UCSD-AML1 (cell line): ENCODE measurements at regions not wholly inside any gene's neighbourhood (a gene's known extent, or its start where the extent isn't known, plus 50 kb on each side); places are given as distances from the start of the nearest gene placed in this dataset.
A peak's percentile ranks its signal among the peaks of the same experiment; 100 is the strongest.

ENCODE experiments used
- DNase-seq: peaks from one replicate; lab custom pipeline; 2025; ENCODE audit not compliant: unreplicated experiment; lab: John Stamatoyannopoulos, UW

DNA sequence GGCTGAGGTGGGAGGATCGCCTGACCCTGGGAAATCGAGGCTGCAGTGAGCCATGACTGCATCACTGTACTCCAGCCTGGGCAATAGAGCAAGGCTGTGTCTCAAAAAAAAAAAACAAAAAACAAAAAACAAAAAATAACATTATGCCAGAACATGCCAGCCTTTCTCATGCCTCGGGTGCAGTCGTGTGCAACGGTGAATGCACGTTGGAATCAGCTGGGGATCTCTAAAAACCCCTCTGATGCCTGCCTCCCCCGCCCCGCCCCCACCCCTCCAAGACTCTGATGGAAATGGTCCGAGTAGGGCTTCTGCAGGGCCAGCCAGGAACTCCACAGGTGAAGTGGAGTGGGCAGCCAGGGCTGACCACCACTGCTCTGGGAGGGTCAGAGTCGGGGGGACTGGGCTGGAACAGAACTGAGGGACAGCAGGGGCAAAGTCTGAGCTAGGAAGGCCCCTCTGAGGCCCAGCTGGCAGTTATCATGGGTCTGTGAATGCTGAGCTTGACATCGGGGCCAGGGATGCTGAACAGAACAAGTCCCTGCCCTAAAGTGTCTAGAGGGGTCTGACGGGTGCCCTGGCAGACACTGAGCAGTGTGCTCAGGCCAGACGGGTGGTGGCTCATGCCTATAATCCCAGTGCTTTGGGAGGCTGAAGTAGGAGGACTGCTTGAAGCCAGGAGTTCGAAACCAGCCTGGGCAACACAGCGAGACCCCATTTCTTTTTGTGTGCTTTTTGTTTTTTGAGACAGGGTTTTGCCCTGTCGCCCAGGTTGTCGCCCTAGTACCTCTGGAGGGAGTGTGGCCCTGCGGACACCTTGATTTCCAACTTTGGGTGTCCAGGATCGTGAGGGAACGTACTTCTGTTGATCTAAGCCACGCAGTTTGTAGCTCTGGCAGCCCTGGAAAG lies 193.4 kb upstream of the GSE1 start:
- no peak for DNase-seq

DNA sequence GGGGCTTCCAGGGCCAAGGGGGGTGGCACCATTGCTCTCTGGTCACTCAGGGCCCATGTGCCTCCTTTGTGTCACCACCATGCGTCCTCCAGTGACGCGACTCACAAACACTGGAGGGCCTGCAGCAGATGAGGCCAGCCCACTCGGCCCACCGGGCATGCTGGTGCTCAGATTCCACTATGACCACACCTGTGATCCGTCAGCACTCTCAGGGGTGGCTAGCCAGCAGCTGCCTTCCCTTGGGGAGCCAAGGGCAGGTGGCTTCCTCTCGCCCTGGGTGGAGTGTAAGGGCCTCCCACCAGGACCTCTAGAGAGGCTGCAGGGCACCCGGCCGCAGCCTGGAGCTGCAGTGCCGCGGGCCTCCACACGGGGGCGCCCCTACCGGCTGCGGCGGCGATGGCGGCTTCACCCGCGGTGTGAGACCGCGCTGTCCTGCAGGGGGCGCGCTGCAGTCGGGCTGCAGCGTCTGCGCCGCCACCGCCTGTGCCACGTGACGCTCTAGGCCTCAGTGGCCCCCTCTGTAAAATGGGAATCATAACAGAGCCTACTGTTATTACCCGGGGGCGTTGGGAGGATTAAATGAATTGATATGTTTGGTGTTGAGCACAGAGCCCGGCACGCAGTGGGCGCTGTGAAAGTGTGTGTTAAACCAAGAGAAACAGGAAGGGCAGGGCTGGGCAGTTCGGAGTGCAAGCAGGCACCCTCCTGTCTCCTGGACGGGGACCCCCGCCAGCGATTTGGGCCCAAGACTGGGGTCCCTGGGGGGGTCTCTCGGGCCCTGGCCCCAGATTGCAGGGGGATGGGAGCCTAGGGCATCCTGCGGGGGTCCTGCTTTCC lies 192.4 kb upstream of the GSE1 start:
- no peak for DNase-seq

DNA sequence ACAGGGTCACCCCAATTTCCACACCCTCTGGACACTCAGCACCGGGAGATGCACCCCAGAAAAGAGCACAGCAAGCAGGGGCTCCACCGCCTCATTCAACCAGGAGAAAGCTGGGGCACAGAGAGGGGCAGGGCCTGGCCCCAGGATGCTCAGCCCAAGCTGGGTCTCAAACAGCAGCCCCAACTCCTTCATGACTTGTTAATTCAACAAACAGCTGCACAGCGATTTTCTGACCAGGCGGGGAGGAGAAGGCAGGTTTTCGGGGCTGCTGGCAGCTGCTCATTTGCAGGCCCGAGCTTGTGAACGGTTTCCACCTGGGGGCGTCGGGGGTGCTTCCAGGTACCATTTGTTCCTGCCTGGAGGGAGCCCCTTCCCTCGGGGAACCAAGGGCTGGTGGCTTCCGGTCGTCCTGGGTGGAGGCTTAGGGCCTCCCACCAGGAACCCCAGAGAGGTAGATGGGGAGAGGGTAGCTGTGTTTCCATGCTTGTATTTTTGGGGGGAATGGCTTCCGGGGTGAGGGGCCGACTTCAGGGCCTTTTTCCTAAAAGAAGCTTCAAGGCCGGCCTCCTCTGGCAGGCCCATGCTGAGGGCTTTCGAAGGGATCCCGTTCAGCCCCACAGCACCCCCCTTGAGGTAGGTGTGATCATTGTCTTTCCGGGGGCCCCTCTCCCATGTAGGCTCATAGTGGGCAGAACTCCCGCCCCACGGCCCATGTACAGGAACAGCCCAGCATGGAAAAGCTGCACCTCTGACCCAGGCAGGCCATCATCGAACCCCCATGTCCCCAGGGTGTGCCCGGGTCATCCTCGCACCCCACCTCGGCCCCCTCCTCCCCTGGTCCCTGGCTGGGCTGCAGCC lies 191.6 kb upstream of the GSE1 start:
- DNase-seq, result no peak

DNA sequence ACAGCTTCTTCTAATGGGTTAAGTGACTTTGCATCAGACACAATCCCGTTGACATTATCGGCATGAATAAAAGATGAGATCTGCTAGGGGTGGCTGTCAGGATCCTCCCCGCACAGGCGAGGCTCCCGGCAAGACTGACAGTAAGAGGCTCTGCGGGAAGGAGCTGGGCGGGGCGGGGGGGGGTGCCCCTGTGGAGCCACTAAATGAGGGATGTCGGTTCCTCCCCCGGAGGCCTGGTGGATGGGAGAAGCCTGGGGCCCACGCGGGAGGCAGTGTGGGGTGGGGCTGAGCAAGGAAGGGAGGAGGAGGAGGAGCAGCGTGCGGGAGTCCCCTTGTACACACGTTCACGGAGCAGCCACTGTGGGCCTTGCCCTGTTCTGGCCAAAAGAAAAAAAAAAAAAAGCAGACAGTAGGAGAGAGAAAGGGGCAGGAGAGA lies 190.9 kb upstream of the GSE1 start:
- peak; percentile 59 for DNase-seq

DNA sequence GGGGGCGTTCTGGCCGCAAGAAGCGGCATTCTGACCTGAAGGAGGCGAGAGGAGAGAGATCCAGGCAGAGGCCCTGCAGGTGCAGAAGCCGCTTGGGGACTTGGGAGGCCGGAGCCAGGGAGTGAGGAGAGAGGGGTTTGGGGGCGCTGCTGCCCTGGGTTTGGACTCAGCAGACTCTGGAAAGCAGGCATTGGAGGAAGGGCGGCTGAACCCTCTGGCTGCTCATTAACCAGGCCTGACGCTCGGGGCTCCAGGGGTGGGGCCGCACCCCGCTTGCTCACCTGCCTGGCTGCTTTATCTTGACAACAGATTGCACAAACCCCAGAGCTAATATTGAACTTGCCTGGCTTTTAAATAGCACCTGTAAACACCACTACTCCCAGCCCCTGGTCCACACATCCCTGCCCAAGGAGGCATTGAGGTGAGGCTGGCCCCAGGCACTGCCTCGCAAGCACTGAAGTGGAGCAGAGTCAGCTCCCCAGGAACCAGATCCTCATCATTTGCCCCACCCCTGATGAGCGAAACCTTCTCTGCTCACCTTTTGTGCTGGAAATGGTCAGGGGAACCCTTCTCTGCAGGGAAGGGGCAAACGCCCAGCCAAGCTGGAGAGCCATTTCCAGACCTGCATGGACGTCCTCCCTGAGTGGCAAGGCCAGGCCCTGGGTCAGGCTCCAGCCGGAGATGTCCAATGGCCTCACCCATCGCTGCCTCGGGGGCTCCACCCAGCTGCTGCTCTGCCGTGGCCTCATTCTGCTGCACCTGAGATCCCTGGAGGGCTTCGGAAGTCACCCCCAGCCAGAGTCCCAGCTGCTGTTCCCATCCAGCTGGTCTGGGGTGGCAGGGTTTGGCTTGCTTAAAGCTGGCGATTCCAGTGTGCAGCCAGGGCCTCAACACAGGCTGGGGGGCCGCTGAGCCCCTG lies 190.2 kb upstream of the GSE1 start:
- DNase-seq, result no peak

DNA sequence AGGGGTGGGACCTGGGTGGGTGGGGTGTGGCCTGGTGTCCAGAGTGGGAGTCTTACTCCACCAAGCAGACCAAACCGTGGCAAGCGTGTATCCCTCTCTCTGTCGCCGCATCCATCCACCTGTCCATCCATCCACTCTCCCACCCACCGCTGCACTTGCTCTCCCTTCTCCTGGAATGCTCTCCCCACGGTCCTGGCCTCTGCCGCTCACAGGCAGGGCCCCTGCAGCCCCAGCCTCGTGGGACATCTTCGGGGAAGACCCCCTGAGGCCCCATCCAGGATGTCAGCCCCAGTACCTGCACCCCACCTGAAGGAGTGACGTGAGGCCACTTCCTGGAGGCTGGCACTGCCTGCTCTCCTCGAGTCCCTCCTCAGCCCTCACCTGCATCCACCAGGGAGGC lies 189.5 kb upstream of the GSE1 start:
- DNase-seq, result no peak

DNA sequence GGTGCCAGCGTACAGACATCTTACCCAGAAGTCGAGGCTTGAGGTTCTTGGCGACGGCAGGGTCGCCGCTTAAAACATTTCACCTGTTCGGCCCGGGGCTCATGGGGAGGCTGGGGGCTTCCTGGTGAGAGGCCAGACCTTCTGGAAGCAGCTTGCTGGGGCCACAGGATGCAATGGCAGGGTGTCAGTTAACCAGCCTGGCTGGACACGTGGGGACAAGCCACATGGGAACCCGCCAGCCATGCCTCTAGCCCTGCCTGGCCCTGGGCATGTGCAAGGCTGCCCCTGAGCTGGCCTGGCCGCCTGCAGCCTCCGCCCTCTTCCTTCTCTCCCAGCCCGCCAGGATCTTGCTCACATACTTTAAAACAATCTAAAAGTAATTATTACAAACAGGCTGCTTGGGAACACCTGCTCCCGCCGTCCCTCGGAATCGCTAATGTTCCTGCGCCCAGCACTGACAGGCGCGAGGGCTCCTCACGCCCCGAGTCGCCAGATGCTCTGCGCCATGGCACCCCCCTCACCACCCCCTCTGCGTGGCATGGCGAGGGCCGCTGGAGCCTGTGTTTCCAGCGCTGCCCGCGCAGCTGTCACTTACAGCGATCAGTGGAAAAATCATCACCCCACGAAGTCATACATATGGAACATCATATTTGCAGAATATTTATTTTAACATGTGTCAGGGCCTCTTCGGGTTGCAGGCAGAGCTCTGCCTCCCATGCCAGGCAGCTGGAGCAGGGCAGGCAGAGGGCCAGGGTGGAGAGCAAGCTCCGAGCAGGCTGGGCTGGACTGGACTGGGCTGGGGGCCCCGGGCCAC lies 188.7 kb upstream of the GSE1 start:
- DNase-seq, result no peak

DNA sequence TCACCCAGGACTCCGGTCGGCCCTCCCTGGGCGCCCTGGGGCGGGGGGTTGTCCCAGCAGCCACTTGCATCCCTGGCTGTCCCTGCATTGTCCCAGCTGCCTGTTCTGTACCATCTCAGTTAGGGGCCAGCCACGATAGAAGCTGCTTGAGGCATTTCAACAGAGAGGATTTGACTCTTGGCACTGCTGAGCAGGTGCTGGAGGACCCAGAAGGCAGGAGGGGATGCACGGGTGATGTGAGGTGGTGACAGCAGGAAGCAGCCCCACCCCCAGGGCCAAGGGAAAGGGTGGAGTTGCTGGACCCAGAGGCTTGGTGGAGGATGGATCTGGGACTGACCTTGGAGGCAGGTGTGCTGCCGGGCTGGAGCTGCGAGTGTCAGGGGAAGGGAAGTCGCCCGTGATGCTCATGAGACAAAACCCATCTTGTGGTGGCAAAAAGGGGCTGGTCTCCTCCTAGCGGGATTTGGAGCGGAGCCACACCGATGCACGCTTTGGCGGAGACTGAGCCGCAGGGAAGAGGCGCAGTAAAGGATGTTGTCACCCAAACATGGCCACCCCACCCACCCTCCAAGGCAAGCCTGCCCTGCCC lies 188.0 kb upstream of the GSE1 start:
- DNase-seq, result no peak

DNA sequence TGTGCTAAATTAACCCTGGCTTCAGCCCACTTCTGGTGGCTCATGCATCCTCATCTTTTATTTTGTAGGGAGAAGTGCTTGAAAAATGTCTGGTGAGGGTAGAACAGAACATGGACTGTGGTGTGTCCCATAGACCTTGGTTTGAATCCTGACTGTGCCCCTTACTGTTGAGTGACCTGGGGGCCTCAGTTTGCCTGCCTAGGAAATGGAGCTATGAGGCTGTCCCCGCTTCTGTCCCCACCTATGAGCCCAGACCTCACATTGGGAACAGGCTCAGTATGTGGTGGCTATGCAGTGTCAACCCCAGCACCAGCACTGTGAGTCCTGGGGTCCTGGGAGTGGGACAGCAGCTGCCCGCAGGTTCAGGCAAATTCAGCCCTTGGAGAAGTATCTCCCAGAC lies 186.3 kb upstream of the GSE1 start:
- DNase-seq, result no peak

DNA sequence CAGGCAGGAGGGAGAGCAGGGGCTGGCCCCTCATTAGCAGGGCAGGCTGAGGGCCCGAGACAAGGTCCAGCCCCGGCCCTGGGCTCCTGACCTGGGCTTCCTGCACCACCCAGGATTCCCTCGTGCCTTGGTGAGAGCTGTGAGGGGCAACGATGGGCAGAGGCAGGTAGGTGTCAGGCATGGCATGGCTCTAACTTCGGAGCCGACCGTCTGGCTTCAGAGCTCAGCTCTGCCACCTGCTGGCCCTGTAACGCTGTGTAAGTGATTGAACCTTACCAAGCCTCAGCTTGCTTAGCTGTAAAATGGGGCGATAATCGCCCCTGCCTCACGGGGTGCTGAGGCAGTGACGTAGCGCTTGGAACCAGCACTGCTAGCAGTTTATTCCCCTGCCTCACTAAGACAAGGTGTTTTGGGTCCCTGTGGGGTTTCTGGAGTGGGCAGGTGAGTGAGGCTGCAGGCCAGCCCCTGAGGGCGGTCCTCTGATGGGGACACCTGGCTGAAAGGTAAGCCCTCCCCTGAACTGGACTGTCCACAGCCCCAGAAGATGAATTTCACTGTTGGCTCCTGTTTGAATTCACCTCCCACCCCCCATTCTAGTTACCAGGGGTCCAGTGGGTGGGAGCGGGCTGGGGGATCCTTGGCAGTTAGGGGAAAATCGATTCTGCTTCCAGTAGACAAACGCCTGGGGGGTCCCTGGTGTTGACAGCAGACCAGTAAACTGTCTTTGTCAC lies 184.8 kb upstream of the GSE1 start:
- peak; percentile 29 for DNase-seq

DNA sequence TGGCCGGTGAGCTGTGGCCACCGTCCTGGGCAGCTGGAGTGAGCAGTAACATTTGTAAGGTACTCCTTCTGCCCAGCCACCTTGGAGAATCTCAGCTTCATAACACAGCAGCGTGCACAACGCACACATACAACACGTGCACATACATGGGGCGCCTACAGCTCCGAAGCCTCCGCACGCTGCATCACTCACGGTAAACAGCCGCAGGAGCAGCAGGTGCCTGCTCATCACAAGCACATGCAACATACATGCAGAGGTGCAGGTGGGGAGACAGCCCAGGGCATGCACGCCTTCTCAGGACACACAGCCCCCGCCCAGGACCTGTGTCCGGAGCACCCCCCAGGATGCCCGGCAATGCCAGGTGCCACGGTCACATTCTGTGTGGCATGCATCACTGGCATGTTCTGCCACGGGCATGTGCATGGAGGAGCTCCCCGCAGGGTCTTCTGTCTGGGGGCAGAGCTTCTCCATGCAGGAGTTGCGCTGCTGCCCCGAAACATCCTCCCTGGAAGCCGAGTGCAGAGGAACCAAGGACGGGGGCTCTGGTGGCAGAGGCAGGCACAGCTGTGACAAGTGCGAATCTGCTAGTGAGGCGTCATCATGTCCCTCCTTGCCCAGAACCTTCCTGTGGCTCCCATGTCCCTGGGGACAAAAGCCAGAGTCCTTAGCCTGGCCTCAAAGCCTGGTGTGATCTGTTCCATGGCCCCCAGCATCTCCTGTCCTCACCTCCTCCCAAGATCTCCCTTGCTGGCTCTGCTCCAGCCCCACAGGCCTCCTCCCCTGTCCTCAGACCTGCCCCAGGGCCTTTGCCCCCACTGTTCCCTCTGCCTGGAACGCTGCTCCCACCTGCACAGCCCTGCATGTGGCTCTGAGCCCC lies 184.0 kb upstream of the GSE1 start:
- DNase-seq, result no peak

DNA sequence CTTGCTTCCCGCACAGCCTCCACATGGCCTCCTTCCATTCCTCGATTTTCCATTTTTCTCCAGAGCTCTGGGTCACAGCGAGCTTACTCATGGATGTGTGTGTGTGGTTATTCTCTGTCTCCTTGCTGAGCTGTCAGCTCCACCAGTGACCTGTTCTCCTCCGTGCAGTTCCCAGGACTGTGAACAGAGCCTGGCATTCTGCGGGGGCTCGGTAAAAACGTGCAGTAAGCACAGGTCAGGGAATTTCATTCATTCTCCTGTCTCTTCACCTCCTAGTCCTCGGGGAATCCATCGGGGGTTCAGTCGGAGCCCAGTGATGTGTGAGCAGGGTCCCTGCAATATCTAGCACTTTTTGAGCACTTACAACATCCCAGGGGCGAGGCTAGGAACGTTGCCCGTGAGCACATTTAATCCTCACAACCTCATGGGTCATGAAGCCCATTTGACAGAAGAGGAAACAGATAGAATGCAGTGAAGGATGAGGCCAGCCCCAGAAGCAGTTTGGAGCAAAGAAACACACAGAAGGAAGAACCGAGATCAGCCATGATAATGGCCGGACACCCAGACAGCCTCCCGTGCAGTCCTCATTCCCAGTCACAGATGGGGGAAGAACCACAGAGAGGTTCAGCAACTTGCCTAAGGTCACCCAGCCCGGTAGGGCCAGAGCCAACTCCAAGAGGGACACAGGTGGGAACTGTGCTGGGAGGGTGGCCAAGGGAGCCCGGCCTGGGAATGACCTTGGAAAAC lies 183.2 kb upstream of the GSE1 start:
- DNase-seq, result no peak

DNA sequence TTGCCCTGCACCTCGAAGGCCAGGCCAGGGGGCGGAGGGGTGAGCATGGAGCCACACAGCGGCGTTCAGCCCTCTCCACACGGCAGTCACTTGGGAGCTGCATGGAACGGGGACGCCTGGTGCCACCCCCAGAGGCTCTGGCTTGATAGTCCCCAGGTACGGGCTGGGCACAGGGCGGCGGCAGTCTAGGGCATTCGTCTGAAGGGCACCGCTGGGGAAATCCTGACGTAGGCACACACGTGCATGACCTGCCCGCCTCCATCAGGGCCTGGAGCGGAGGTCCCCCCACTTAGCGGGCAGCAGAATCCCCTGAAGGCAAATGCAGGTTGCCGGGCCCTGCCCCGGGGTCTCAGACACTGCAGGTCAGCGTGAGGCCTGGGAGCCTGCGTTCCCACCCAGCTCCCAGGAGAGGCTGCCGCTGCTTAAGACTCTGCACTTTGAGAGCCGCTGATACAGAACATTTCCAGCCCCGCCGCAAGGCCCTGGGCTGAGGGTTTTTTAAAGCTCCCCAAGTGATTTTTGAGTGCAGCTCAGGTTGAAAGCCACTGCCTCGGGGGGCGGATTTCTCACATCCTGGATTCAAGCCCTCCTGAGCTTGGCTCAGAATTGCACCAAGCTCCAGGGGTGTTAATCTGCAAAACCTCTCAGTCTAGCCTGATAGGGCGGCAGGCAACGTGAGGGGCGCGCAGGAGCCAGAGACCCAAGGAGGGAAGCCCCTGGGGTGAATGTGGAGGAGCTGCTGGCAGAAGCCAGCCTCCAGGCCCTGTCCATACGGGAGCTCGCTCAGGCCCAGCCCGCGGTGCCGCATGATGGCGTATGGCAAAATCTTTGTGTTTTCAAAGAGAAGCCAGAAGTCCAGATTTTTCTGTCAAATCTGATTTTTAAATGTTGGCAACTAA lies 182.3 kb upstream of the GSE1 start:
- DNase-seq, result no peak

DNA sequence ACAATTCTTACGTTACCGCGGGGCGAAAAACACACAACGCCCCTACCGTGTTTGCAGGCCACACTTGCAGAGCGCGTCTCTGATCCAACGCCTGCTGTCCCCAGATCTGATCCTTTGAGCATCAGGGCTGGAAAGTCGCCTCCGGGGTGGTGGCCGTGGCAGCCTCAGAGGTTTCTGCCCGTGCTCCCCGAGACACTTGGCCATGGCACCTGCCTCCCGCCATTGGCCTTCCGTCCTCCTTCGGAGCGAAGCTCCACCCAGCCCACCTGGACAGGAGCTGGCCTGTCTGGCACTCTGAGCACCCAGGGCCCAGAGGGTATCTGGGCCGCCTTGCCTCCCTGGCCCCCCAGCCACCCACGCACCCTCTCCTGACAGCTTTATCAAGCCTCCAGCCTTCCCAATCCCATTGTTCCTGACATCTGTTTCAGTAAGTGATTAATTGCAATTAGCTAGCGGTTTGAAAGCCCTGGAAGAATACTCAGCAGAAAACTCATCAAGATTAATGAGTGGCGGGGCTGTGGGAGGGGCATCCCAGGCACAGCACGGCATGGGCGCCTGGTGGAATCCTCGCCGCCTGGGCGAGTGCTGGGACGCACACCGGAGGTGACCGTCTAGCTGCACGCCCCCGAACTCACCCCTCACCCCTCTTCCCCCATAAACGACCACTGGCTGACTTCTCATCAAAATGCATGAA lies 181.5 kb upstream of the GSE1 start:
- DNase-seq, result no peak

DNA sequence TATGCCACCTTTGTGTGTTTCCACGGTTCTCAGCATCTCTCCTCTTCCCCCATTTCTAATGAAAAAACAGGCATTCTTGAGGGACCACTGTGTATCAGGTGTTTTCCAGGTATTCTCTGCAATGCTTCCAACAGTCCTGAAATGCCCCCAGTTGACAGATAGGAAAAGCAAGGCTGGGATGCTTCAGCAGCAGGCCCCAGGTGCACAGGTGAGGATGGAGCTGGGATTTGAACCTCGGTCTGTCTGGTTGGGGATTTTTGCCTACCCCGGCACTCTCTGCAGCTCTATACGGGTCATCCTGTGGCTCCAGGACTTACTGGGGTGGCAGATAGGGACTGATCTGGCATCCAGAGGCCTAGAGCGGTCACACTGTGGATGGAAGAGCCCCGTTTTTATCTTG lies 180.5 kb upstream of the GSE1 start:
- no peak for DNase-seq
